SH-SY5Y (cell line): ENCODE measurements at regions not wholly inside any gene's neighbourhood (a gene's known extent, or its start where the extent isn't known, plus 50 kb on each side); places are given as distances from the start of the nearest gene placed in this dataset.

Experiments
- GATA2 ChIP-seq: IDR thresholded peaks from 2 replicates; pipeline ENCODE4 v1.6.1; 2011; ENCODE audit warnings: mild to moderate bottlenecking, low read depth, low read length
- GATA3 ChIP-seq: IDR thresholded peaks from 2 replicates; pipeline ENCODE4 v1.6.1; 2011; ENCODE audit warnings: low read depth, mild to moderate bottlenecking, low read length, moderate library complexity

DNA sequence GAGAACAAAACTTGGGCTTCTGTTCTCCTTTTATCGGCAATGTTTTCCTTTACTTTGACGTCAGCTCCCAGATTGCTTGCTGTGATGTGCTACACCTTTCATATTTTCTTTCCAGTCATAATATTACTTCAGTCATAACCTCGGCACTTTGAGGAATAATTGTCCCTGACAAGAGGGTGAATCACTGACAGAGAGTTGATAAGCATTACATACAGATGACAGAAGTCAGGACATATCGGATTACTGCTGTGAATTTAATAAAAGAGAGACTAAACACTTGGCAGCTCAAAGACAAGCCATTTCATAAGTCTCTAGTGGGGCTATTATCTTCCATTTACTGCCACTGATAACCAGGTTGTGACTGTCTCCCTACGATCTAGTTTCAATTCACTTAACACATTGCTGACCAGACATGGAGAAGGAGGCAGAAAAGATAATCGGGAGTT, 362.1 kb upstream of the ARRDC4 start:
- TF ChIP-seq GATA2 (no peak), GATA3 (no peak)

GRCh38 chr15:97600190-97600589, 360.3 kb upstream of the ARRDC4 start:
- TF ChIP-seq GATA2 (no peak), GATA3 (no peak)

- no peak for TF ChIP-seq GATA2
- no peak for TF ChIP-seq GATA3
Measured at GRCh38 chr15:97604677-97605076, 355.8 kb upstream of the ARRDC4 start.

DNA sequence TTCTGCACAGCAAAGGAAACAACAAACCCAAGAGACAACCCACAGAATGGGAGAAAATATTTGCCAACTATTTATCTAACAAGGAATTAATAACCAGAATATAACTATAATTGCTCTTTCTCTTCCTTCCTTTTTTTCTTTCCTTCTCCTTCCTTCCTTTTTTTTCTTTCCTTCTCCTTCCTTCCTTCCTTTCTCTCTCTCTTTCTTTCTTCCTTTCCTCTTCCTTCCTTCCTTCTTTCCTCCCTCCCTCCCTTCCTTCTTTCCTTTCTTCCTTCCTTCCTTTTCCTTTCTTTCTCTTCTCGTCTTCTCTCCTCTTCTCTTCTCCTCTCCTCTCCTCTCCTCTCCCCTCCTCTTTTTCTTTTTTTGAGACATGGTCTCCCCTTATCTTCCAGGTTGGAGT, 345.4 kb upstream of the ARRDC4 start:
- TF ChIP-seq GATA3 (no peak), GATA2 (no peak)

- no peak for TF ChIP-seq GATA2
- no peak for TF ChIP-seq GATA3
Measured at GRCh38 chr15:97623091-97623661, 337.3 kb upstream of the ARRDC4 start.

DNA sequence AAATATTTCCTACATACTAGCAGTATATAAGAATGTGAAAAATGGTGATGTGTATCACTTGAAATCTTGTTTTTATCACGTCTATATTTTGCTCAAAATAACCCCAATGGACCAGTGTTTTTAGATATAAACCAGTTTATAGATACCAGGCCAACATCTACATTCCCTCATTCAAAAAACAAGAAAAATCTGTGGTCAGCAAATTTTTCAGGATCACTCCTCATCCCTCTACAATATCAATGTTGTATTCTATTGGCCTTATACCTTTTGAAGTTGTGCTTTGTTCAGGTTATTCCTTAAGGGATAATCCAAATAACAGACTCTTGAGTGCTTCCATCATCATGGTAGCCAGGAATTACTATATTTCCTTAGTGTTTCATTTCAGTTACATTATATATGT, 332.9 kb upstream of the ARRDC4 start:
- TF ChIP-seq GATA3 (no peak), GATA2 (no peak)

DNA sequence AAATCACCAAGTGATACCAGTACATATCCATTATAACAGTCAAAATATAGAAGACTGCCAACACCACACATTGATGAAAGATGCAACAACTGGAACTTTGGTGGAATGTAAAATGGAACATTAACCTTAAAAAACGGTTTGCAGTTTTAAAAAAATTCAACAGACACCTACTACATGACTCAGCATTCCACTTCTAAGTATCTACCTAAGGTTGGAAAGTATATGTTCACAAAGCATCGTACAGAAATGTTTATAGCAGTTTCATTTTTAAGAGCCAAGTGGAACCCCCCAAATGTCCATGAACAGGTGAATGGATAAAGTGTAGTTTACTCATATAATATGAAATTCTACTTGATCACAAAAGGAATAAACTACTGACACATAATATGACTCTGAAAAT, 314.7 kb upstream of the ARRDC4 start:
- TF ChIP-seq GATA3 (no peak), GATA2 (no peak)

- TF ChIP-seq GATA2 (no peak), GATA3 (no peak)
Measured at GRCh38 chr15:97648728-97649127, 311.8 kb upstream of the ARRDC4 start.

- TF ChIP-seq GATA3, result no peak
- no peak for TF ChIP-seq GATA2
Measured at GRCh38 chr15:97652041-97652440, 308.5 kb upstream of the ARRDC4 start.

DNA sequence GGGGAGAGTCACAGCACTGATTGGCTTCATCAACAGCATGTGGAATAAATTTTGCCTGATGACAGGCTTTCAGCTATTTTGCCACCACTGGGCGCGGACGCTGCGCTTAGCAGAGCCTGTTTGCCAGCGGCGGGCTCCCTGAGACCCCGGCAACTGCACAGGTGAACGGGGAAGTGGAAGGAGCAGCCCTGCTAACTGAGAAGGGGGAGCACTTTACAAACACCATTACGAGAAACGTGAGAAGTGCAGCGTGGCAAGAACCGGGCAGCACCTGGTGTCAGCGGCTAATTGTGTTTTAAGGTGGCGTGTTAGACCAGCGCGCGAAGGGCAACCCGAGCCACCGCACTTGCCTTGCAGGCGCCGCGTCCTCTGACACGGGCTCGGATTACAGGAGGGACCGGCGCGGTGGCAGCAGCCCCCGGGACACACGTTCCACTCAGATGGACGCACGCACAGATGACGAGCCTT, 307.8 kb upstream of the ARRDC4 start:
- TF ChIP-seq GATA3 (no peak), GATA2 (no peak)

- no peak for TF ChIP-seq GATA3
Measured at GRCh38 chr15:97653896-97654295, 306.6 kb upstream of the ARRDC4 start.

DNA sequence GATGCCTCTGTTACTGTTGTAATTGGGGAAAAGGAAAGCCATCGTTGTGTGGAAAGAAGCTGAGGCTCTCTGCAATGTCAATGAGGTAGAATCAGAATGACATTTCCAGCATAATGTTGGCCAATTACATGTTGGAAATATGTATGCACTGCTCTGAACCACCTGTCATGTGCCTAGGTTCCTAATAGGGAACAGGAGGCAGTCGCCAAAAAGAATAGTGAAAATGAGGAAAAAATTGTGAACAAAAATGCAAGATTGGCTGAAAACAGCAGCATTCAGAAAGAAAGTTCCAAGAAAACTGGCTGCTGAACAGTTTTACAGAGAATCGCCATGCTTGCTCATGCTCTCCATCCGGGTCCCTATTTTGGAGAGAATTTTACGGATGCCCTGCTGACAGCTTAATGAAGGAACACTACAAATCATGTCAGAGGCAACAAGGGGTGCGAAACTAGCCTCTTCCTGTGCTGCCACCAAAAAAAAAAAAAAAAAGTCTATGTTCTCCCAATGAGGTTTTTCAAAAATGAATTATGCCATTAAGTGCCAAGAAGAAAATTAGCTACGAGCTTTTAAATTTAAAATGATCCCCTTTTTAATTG, 305.9 kb upstream of the ARRDC4 start:
- TF ChIP-seq GATA2 (no peak), GATA3 (no peak)

DNA sequence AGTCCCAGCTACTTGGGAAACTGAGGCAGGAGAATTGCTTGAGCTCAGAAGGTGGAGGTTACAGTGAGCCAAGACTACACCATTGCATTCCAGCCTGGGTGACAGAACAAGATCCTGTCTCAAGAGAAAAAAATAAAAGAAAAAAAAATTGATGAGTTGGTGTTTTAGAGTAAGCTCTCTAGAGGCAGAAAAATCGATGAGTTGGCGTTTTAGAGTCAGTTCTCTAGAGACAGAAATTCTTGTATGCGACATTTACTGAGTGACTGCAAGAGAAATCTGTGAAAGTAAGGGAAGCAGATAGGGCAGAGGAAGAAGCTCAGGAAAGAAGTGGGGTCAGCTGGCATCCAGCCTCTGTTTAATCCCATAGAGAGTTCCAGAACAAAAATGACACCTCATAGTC, 298.7 kb upstream of the ARRDC4 start:
- no peak for TF ChIP-seq GATA2
- TF ChIP-seq GATA3, result no peak

DNA sequence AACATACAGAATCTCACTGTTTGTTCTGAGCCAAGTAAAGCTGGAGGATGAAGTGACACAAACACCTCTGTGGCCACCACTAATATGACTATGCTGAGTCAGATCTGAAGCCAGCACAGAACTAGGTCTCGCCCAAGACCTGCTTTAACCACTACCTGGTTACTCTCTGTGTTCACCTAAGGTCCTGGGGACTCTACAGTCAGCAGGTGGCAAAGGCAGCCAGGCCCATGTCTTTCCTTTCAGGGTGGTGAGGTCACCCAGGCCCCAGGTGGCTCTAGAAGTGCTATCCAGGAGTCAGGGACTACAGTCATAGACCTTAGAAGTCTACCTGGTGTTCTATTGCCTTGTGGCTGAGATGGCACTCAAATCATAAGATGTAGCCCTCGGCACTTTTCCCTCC, 287.9 kb upstream of the ARRDC4 start:
- no peak for TF ChIP-seq GATA2
- TF ChIP-seq GATA3, result no peak

DNA sequence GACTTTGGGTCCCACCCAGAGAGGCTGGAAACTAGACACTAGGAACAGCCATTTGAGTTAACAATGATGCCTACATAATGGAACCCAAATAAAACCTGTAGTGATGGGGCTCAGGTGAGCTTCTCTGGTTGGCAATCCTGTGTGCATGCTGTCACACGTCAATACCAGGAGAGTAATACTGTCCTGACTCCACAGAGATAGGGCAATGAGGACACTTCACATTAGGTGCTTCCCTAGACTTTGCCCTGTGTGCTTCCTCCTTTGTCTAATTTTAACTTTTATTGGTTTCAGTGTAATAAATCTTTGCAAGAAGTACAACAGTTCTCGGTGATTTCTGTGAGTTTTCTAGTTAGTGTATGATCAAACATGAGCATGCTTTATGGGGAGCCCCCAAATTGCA, 281.8 kb upstream of the ARRDC4 start:
- TF ChIP-seq GATA2 (no peak), GATA3 (no peak)
